ENCODE measurements at regions not wholly inside any gene's neighbourhood (a gene's known extent, or its start where the extent isn't known, plus 50 kb on each side); places are given as distances from the start of the nearest gene placed in this dataset.

DNA sequence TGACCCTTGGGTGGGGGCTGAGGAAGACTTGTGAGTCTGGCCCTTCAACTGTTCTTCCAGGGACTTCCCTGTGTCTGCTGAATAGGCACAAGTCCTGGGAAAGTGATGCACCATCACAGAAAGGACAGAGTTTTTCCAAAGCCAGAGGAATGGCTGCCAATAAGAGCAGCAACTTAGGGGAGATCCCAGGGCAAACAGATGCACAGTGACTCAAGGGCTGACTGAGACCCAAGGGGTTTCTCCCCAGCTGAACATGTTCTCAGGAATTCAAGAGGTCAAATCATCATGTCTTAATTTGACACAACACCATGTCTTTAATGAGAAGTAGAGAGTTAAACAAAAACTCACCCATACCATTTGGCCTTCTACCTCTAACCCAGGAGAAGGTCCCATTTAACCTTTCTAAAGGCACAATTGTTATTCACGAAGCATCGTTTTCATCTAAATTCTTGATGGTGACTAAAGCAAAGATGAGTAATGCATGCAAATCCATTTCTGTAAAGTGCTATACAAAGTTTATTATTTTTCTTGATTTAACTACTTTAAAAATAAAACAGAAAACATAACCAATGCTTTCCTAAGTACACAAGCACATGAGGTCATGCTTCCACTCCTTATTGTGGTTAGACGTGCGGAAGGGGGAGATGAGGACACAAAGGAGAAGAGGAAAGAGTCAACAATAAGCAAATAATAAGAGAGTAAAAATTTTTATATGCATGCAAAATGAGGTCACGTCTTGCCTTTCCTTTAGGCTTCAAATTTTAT is 324.1 kb downstream of the PLK2 start:
- H3K27ac ChIP-seq = no peak overlapping the region
- TF ChIP-seq, protein P1, sequence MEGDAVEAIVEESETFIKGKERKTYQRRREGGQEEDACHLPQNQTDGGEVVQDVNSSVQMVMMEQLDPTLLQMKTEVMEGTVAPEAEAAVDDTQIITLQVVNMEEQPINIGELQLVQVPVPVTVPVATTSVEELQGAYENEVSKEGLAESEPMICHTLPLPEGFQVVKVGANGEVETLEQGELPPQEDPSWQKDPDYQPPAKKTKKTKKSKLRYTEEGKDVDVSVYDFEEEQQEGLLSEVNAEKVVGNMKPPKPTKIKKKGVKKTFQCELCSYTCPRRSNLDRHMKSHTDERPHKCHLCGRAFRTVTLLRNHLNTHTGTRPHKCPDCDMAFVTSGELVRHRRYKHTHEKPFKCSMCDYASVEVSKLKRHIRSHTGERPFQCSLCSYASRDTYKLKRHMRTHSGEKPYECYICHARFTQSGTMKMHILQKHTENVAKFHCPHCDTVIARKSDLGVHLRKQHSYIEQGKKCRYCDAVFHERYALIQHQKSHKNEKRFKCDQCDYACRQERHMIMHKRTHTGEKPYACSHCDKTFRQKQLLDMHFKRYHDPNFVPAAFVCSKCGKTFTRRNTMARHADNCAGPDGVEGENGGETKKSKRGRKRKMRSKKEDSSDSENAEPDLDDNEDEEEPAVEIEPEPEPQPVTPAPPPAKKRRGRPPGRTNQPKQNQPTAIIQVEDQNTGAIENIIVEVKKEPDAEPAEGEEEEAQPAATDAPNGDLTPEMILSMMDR (conservative IDR thresholded peaks at IDR 0.05) = no peak

DNA sequence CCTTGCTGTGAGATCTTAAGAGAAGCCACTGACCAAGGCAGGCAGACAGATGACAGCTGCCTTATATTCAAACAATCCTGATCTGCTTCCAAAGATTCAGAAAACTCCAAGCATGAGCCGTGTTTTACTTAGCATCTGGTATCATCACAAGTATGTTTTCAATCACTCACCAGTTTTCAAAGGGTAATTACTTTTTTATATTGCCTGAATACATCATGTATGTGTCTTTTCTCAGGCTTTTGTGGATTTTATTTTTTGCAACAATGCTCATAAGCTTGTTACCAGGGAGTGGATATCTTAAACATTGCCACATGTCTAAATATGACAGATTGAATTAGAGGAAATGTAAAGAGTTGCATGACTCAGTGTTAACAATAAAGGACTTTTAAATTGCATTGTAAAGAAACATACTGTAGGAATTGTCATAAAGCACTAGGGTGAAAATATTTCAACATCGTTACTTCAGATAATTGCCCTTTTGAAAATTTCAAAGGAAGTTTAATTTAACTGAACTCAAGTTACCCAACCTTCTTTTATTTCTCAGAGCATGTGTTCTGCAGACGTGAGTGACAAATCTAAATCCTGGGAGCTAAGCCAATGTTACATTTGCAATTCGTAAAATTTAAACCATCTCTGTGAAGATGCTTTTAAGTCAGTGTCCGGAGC is 326.1 kb downstream of the PLK2 start:
- H3K27ac ChIP-seq = no peak overlapping the region
- TF ChIP-seq, protein P1 (conservative IDR thresholded peaks at IDR 0.05) = no peak

DNA sequence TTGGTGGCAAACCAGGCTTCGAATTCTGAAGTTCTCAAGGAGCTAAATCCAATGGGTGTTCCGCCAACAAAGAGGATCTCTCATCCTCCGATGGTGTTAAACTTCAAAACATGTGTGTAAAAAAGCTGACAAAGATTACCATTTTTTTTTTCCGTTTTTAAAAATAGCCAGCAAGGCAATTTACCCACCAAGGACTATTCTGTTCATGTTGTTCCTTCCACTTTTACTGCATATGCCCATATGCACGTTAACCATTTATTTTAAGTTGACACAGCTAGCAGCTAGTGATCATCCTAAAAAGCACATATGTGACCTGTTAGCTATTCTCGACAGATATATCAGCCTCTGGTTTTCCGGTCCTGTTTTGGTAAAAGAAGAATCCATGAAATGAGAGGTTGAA is 326.7 kb downstream of the PLK2 start:
- H3K27ac ChIP-seq = no peak overlapping the region
- TF ChIP-seq, protein P1 (conservative IDR thresholded peaks at IDR 0.05) = no peak

GRCh38 chr5:58127255-58128220 is 332.3 kb downstream of the PLK2 start:
- peak overlapping the region; percentile 90 for H3K27ac ChIP-seq
- TF ChIP-seq, protein P1 (conservative IDR thresholded peaks at IDR 0.05) = no peak

DNA sequence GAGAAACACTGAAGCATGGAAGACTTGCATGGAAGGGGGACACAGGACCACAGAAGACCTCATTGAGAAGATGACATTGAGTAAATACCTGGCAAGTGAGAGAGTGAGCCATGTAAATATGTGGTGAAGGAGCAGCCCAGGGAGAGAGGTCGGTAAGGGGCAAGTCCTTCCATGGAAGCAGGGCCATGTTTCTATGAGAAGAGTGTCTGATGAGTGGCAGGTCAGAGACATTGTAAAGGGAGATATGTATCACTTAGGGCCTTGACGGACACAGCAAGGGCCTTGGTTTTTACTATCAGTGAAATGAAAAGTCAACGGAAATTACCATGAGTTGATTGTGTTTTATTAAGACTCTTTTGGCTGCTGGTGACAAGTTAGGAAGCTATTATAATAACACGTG is 336.4 kb downstream of the PLK2 start:
- no peak overlapping the region; the same call in 1 of the 2 replicates for H3K27ac ChIP-seq
- TF ChIP-seq, protein P1 (conservative IDR thresholded peaks at IDR 0.05) = no peak

GRCh38 chr5:58122848-58123392 is 337.0 kb downstream of the PLK2 start:
- no peak overlapping the region; the same call in 1 of the 2 replicates for H3K27ac ChIP-seq
- TF ChIP-seq, protein P1 (conservative IDR thresholded peaks at IDR 0.05) = no peak
